HG03175 (cell line): ENCODE measurements at regions not wholly inside any gene's neighbourhood (a gene's known extent, or its start where the extent isn't known, plus 50 kb on each side); places are given as distances from the start of the nearest gene placed in this dataset.

Source experiments
- ATAC-seq: cut with Tn5 transposase; IDR thresholded peaks from one replicate; pipeline ENCODE4 v1.9.1; 2021; ENCODE audit warnings: mild to moderate bottlenecking, moderate library complexity; ENCODE audit not compliant: unreplicated experiment

DNA sequence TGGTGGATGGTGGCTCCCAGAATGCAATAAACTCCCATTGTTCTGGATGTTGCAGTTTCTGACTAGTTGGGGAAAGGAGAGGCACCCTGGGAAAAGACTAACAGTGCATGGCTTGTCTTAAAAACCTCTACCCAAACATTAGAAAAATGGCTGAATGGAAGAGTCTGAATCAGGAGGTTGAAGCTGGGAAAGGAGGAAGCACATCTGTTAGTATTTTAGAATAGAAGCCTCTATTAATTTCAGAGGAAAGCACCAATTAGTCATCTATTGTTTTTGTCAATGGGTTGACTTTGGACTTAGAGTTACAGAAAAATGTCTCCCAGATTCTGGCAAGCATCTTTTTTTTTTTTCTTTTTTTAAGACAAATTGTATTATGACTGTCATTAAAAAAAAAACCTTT is 56.1 kb upstream of the ELMO1 start:
- no peak for ATAC-seq

DNA sequence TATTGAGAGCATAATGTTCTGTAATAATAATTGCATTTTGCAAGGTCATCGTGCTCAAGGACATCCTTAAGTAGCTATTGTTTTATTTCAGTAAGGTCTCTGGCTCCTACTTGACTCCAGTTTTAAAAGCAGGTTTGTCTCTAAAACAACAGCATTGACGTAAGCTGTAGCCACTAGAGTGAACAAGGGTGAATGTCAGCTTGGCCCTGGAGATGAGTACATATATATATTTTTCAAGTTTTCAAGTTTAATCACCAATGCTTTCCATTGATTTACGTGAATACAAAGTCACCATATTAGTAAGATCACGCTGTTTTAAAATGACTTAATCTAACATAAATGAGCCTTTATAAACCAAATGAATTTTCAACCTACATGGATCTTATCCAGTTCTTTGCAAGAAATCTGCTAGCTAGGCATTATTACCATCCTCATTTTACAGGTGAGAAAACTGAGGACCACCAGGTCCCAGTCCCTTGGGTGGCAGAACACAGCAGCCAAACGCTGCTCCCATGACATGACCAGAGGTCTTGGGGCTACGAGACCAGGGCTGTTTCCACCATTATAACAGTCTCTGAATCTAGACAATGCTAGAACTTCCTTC is 57.2 kb upstream of the ELMO1 start:
- no peak for ATAC-seq

DNA sequence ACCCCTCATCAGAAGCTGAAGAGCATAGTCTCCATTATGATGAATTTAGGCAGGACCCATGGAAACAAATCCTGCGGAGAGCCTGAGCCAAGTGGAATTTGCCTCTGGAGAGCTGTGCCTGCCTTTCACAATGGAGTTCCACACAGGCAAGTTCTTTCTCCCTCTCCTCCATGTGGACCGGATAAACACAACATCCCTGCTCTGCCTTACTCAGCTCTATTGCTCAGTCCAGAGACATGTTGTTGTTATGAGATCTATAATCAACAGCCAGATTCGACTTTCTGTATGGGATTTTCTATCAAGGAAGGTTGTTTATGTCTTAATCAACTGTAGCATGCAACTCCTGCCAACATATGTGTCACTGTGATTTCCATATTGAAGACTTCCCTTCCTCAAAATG is 59.5 kb upstream of the ELMO1 start:
- ATAC-seq = no peak

DNA sequence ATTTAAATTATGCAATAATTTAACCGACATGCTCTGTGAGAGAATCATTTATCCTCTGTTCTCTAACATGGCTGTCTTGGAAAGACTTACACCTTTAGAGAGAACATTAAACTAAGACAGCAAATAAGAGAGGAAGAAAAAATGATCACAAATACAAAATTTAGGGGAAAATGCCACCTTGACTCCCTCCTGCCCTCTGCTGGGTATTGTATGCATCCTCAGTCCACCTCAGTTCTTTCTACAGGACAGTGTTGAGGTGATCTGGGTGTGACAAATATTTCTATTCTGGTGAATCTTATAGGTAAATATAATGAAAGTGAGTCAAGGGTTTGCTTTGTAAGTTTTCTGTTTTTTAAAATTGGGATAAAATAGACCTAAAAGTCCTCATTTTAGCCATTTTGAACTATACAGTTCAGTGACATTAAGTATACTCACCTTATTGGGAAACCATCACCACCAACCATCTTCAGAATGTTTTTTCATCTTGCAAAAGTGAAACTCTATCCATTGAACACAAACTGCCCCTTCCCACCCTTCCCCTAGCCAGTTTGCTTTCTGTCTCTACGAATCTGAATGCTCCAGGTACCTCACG is 61.5 kb upstream of the ELMO1 start:
- peak; percentile 60 for ATAC-seq

DNA sequence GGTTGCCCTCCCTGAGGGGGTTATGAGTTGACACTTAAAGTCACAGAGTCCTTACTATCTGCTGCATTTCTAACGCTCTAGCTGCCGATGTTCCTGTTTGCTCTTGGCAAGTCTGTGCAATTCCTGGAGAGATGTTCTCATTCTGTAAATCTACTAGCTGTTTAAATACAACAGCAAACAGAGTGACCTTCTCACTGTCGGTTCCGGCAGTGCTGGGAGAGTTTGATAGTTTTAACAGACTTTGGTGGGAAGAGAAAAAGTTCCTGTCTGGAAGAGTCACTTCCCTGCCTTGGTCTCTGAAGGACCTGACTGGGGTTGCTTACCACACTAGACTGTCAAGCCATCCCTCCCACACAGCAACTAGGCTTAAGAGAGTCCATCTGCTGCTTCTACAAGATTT is 63.3 kb upstream of the ELMO1 start:
- ATAC-seq = no peak

DNA sequence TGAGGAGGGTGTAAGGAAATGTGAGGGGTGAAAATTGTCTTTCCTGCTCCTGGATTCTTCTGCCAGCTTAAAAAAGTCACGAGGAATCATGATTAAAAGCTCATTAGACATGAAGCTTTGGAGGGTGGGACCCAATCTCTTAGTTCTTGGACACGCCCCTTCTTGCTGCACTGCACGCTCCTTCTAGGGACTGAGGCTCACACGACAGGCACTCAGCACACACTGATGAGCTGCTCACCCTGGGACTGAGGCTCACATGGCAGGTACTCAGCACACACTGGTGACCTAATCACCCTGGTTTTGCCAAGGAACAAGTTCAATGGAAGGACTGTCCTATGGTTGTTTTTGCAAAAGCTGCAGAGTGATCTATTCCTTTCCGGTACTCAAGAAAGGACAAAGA is 65.8 kb upstream of the ELMO1 start:
- ATAC-seq = no peak

DNA sequence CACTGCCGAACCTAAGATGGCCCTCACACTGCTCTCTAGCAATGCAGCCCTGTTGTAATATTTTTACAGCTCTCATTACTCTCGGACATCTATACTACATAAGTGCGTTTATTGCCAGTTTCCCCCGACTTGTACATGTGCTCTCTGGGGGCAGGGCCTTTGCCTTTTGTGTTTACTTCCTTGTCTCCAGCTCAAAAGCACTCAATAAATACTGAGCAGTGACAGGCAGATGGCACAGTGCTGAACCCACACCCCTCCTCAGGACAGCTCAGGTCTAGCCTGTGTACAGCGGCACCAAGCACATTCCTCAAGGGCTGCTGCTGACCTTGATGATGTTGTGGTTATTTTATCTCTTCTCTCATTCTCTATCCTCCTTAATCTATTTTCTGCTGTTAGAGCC is 68.0 kb upstream of the ELMO1 start:
- no peak for ATAC-seq

DNA sequence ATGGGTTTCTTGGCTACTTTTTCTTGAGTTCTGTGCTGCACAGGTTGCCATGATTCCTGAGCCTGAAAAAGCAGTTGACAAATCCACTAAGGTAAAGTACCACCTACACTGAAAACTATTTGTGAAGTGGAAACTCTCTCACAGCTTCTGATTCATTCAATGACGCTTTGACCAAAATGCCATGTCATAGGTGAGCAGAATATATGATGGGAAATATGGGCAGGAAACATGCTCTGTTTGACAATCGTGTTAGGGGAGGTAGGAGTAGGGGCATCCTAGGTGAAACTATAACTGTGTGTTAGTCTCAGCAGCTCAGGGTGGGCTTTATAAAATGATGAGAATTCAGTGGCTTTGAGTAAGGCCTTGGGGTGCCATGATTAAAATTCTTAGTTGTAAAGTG is 69.6 kb upstream of the ELMO1 start:
- ATAC-seq = no peak

DNA sequence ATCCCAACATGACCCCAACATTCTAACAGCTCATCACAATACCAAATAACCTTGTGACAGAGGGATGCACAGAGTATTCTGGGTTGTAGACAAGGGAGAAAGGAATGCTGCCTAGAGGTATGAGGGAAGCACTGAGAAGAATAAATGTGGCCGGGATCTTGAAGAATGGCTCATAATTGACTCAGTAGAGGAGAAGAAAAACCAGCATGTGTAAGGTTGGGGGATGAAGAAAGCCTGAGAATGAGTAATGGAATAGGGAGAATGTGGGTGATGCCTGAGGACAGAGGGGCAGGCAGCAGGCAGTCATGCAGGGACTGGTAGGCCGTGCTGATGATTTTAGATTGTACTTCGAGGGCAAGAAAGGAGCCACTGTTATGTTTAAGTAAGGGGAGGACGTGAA is 75.4 kb upstream of the ELMO1 start:
- no peak for ATAC-seq

DNA sequence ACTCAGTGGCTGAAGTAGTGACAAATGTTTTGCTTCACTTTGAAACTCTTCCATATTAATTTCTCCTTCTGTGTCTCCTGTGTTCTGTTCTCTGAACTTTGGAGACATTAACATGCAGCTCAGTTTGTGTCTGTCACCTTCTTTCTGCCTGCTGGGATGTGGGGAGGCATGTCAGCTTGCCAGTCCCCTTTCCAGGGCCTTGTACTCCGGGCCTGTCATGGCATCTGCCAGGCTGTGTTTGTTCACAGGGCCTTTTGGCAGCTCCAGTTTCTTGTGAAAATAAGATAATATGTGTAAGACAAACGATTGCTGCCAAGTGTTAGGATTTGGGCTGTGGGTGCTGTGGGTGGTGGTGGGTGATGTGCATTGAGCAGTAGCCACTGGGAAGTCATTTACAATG is 76.1 kb upstream of the ELMO1 start:
- ATAC-seq = no peak

DNA sequence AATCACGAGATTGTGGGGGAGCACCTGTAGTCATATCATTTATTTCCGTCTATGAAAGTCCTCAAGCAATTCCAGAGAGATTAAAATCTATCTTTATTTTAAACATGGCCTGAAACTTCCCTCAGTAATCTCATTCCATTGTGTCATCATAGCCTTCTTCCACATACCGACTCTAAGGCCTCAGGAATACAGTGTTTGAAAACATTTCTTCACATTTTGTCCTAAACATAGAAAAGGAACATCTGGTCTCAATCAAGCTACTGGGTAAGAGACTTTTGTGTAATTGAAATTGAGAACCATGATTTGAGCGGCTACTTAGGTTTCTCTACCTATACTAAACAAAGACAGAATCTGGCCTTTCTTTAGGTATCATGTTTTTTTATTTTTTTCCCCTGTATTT is 78.0 kb upstream of the ELMO1 start:
- no peak for ATAC-seq

DNA sequence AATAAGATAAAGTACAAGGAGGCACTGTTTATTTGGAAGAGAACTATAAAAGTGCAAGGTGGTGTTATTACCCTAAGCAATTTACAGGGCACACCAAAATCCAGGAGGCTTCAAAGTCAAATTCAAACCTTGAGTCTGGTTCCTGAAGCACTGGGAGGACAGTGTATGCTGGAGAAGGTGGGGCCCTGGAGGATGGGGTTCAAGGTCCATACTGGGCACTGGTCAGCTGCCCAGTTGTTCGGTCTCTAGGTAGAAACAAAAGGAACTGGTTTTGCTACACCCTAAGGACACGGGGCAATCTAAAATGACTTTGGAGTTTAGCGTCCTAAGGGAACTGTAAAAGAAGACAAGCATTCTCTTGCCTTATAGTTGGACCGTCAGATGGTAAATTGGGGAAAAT is 78.4 kb upstream of the ELMO1 start:
- no peak for ATAC-seq

DNA sequence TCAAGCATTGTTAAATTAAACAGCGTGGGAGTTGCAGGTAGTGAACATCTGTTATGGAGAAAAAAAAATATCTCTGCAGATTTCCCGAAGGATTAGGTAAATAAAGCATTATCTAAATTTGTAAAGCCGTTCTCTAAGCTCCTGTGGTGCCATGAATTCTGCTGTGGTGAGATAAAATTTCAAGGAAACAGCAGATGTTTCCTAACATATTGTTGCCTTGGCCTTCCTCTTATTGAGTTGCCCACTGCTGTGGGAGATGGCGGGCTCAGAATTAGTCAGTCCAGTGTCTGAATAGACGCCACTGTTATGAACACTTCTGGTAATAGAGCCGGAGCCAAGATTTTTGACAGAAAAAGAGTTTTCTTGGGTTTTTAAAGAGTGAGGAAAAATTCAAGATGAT is 82.6 kb upstream of the ELMO1 start:
- ATAC-seq = no peak

DNA sequence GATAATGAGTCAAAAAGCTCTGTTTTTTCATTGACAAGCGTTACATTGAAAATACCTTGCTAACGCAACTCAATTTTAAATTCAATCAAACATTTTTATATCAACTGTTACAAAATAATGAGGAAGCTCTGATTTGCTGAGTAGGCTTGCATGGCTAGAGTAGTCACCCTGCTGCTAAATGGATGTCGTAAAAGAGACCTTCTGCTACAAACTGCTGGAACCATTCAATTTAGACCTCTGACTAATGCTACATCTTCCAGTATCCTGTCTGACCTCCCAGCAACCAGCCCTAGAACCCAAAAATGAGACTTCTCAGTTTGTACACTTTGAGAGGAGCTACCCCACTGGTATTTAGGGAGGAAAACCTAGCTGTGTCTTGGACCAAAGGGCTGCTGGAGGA is 84.0 kb upstream of the ELMO1 start:
- ATAC-seq = no peak

DNA sequence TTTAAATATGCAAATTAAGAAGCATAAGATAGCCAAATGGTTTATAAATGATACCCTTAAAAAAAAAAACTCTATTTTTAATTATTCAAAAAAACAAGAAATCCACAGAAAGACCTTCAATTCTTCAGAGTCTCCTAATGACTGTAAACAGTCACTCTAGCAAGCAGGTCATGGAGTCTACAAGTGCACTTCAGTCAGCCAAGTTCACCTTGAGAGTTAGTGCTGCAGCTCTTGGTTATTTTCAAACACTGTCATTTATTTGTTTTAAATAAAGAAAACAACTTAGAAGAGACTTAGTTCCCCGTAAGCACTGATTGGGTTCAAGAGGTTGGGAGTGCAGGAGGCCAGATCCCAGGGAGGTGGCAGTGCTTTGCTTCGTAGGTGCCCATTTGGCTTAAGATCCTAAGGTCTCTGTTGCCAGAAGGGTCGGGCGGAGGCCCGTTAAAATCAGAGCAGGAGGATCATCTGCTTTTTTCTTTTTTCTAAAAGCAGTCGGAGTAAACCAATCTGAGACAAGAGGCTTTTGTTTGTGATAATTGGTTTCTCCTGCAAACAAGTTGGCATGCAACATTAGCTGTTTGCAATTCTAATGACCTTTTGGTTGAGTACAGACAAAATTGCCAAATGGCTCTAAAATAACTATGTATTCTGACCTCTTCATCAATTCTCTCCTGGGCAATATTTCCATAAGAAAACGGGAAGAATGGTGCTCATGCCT is 86.4 kb upstream of the ELMO1 start:
- no peak for ATAC-seq

DNA sequence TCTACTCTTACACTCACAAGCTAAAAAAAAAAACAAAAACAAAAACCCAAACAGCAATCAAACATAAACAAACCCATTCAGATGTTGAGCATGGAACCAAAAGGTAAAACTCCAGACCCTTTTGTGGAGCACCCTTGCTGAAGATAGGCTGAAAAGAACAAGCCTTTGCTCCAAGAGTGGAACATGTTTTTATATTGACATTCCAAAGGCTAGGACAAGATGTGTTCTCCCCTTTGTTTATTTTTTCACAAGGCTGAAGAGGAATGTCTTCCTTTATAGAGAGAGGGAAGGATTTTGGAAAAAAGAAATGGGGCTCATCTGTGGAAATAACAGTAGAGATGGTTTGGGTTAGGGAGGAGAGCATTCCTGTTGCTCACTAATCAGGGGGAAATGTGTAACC is 87.2 kb upstream of the ELMO1 start:
- ATAC-seq = no peak

DNA sequence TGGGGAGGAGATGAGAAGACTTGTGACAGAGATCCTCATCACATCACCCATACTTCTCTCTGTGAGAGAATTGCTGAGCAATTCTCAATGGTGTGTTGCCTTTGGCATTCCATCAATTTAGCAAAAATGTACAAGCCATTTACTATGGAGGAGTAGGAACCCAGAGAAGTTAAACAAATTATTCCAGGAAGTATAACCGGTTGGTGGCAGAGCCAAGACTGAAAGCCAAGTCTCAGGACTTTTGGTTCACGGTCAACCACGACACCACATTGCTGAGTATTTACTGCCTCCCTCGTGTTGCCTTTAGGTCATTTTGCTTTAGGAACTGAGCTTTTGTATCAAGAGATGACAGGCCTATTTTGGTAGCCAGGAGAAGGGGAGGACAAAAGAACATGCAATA is 88.0 kb upstream of the ELMO1 start:
- no peak for ATAC-seq

DNA sequence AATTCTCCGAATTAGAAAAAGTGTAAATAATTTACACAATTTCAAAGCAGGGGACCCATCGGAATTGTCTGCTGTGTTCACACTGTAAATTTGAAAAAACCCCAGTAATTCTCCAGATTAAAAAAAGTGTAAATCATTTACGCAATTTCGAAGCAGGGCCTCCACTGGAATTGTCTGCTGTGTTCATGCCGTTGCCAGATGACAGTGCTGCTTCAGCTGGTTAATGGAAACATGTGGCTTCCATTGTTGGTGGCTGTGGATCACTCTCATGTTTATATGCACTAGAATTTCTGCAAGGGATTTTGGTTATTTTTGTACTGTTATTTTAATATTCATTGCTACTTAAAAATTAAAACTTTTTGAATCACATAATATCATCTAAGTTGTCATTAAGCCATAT is 88.8 kb upstream of the ELMO1 start:
- no peak for ATAC-seq

DNA sequence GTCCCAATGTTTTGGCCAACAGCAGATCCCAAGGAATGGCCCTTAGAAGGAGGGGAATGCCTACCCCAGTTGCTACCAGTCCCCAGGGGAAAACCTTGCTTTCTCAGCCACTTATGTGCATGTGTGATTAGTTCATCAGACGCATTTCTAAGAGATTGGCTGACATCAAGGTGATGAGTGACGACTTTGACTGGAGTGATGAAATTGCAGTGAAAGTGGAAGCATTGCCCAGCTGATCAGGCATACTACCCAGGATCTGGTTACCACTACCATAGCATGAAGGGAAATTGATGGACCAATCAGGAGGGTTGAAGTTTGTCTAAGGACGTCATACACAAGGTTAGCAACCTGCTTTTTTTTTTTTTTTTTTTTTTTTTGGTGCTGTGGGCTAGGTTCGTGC is 90.3 kb upstream of the ELMO1 start:
- no peak for ATAC-seq

DNA sequence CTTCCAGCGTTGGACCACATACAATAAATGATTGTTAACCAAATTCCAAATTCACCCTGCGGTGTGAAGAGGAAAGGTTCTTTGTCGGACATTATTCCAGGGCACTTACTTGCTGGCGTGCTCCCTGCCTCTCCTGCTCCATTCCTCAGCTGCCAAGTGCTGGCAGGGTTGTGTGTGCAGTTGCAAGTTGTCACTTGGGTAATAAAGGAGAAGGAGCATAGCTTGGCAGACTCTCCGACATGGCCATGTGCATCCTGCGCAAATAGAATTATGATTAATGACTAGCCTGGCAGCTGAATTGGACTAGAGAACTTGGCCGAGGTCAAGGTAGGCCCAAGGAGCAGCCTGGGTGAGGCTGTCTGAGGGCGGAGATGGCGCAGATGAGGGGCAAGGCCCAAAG is 92.3 kb upstream of the ELMO1 start:
- no peak for ATAC-seq

DNA sequence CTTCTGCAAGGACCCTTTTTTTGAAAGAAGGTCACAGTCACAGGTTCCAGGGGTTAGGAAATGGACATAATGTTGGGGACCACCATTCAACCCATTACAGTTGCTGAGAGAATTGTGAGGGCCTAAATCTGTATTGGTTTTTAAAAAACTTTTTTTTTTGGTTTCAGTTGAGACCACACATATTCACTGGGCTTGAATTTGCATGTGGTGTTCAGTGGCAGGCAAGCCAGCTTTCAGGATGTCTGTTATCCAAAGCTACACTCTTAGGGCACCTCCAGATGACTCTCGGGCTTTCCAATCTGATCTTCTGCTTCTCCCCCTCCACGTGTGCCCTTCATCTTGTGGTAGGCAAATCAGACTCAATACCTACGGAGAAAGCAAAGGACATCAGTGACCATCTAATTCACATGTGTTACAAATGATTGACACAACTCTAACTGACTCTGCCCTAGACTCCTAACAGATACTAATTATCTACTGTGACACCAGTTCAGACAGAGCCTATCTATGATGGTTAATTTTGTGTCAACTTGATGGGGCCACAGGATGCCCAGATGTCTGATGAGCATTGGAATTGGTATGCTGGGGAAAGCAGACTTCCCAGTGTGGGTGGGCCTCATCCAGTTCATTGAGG is 93.3 kb upstream of the ELMO1 start:
- ATAC-seq = peak; percentile 78
